ENCODE measurements at regions not wholly inside any gene's neighbourhood (a gene's known extent, or its start where the extent isn't known, plus 50 kb on each side); places are given as distances from the start of the nearest gene placed in this dataset.

GRCh38 chr11:109945626-109946321 is 147.4 kb upstream of the ZC3H12C start:
- TF ChIP-seq CTCF (IDR thresholded peaks at IDR 0.05; ENCODE audit: low read length) = no peak
- TF ChIP-seq EZH2phosphoT487 (IDR thresholded peaks at IDR 0.05; ENCODE audit: low read length) = no peak
